HG03457 (cell line): ENCODE measurements at regions not wholly inside any gene's neighbourhood (a gene's known extent, or its start where the extent isn't known, plus 50 kb on each side); places are given as distances from the start of the nearest gene placed in this dataset.

Source experiments
- ATAC-seq: cut with Tn5 transposase; IDR thresholded peaks from one replicate; pipeline ENCODE4 v1.9.1; 2021; ENCODE audit warnings: moderate number of reproducible peaks; ENCODE audit not compliant: unreplicated experiment

DNA sequence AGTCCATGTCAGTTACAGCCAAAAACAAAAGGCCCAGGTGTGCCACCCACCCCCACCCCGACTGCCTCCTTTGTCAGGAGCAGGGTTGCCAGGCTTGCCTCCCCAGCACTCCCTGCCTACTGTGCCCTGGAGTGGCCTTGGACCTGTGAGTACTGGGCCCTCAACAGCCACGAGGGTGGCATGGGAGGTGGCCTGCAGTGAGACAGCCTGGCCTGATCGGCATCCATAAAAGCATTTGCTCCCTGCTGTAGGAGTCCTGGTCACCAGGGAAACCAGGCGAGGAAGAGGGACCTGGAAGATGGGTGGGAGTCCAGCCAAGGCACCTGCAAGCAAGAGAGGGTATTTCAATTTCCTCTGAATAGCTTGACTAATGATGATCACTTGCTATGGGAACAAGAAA, 56.4 kb upstream of the KCNMB2 start:
- no peak for ATAC-seq

DNA sequence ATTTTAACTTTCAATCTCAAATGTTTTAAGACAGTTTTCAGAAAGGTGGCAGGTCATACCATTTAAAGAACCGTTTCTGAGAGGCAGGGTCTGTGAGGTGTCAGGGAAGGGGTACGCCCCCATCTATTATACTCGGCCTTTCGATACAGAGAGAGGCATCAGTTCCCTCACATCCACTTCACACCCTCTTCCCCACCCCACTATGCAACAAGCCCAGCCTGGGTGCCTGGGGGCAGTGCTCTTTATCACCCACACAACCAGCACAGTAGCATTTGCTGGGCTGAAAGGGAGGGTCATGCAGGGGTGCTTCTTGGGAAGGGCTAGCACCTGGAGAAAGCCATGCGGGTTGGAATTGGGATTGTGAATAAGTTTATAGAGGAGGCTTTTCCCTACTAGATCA, 56.0 kb upstream of the KCNMB2 start:
- ATAC-seq = no peak

DNA sequence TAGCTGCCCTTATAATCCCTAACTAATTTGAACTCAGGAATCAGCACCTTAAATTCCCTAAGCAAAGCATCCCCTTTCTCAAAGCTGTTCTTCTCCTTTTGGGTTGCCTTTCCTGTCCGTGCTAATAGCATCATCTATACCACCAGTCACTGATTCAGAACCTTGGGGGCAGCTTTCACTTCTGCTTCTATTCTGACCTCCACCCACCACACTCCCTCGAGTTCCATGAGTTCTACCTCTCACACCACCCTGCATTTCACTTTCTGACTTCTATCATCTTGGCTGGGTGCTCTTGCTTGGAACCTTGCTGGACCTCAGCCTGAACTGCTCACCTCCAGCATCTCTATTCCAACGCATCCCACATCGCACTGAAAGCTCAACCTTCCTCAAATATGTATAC, 55.4 kb upstream of the KCNMB2 start:
- peak; percentile 96 for ATAC-seq

DNA sequence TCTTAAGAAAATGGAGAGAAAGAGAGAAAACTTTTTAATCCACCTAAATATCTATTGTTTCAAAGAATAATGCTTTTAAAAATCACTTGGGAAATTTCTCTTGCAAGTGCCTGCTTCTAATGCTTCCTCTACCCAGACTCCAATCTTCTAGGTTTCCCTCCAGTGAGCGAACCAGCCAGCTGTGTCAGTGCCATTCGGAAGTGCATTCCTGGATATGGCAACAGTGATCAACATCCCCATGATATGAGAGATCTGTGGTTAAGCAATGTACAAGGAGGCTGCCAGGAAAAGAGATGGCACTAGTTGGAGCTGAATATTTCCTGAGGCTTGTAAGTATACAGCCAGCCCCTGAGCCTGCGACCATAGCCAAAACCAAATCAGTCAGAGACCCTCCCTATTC, 53.3 kb upstream of the KCNMB2 start:
- ATAC-seq = no peak

DNA sequence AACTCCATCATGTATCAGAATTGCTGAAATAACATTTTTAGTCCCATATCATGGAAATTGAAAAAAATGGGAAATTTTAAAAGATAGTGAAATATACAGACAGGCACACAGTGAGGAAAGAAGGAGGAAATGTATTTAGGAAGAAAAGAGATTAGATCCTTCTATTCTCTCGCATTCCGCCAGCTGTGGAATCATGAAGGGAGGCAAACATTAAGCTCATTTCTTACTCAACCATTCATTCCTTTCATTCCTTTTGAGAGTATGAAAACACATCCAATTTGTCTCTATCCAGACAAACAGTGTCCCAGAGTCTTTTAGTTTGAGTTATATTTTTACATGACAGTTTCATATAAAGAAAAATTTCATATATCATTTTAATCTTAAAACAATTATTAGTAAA, 52.5 kb upstream of the KCNMB2 start:
- ATAC-seq = no peak

DNA sequence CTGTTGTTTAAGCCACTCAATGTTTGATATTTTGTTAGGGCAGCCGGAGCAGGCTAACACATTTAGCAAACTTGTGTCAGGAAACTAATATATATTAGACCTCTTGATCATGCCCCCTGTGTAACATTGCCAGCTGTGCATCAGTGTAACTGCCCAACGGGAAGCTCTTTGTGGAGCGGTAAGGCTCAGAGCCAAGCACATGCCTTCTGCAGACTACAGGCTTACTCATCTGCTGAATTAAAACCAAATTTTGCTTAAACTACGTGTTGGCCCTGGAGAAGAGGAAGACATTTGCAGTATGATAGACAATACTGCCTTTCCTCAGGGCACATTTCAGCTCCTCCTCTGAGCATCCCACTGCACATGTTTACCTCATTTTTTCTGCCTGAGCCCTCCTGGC, 50.5 kb upstream of the KCNMB2 start:
- no peak for ATAC-seq
